ENCODE measurements at regions not wholly inside any gene's neighbourhood (a gene's known extent, or its start where the extent isn't known, plus 50 kb on each side); places are given as distances from the start of the nearest gene placed in this dataset.

- TF ChIP-seq, protein P1, sequence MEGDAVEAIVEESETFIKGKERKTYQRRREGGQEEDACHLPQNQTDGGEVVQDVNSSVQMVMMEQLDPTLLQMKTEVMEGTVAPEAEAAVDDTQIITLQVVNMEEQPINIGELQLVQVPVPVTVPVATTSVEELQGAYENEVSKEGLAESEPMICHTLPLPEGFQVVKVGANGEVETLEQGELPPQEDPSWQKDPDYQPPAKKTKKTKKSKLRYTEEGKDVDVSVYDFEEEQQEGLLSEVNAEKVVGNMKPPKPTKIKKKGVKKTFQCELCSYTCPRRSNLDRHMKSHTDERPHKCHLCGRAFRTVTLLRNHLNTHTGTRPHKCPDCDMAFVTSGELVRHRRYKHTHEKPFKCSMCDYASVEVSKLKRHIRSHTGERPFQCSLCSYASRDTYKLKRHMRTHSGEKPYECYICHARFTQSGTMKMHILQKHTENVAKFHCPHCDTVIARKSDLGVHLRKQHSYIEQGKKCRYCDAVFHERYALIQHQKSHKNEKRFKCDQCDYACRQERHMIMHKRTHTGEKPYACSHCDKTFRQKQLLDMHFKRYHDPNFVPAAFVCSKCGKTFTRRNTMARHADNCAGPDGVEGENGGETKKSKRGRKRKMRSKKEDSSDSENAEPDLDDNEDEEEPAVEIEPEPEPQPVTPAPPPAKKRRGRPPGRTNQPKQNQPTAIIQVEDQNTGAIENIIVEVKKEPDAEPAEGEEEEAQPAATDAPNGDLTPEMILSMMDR (IDR thresholded peaks at IDR 0.05; ENCODE audit: insufficient read depth, low read length) = no peak
- TF ChIP-seq REST (IDR thresholded peaks at IDR 0.05; ENCODE audit: insufficient replicate concordance, low read depth) (no peak), POLR2AphosphoS5 (IDR thresholded peaks at IDR 0.05; ENCODE audit: low read depth) (no peak), GABPA (IDR thresholded peaks at IDR 0.05; ENCODE audit: low read depth) (no peak), SPI1 (IDR thresholded peaks at IDR 0.05; ENCODE audit: borderline replicate concordance, low read depth) (no peak)
These were observed 247.0 kb downstream of the LRFN2 start for GRCh38 chr6:40340196-40340595.

All from HL-60 (cell line).